Fibroblast of the aortic adventitia (primary cell): ENCODE measurements at regions not wholly inside any gene's neighbourhood (a gene's known extent, or its start where the extent isn't known, plus 50 kb on each side); places are given as distances from the start of the nearest gene placed in this dataset.

ENCODE experiments used
- DNase-seq: peaks from one replicate; pipeline ENCODE4 v3.0.0-alpha.2; 2010; ENCODE audit warnings: low read depth
- H3K4me3 ChIP-seq: 2 replicates; pipeline ENCODE4 v1.5.1; 2011; ENCODE audit warnings: low read depth, mild to moderate bottlenecking, control low read depth, low read length, moderate library complexity
- TF ChIP-seq, protein P1 (sequence below): IDR thresholded peaks from 2 replicates; pipeline ENCODE4 v1.5.1; 2011; ENCODE audit warnings: mild to moderate bottlenecking, low read length, control low read depth, inconsistent platforms; ENCODE audit not compliant: insufficient read depth

DNA sequence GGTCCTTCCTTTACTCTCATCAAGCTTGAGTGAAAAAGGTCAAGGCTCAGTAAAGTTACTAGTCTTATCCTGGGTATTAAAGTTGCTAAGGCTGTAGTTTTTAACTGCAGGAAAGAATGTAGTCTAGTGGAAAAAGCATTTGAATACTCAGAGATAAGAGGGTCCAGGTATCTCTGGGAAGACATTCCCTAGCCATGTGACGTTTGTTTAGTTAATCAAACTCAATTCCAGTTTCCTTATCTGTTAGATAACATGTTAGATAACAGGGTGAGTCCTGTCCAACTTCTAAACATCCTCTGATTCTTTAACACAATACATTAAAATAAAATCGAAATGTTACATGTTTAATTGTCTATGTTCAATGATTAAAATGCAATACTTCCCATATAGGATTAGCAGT is 720.7 kb upstream of the LMO3 start:
- no peak overlapping the region for H3K4me3 ChIP-seq
- TF ChIP-seq, protein P1, sequence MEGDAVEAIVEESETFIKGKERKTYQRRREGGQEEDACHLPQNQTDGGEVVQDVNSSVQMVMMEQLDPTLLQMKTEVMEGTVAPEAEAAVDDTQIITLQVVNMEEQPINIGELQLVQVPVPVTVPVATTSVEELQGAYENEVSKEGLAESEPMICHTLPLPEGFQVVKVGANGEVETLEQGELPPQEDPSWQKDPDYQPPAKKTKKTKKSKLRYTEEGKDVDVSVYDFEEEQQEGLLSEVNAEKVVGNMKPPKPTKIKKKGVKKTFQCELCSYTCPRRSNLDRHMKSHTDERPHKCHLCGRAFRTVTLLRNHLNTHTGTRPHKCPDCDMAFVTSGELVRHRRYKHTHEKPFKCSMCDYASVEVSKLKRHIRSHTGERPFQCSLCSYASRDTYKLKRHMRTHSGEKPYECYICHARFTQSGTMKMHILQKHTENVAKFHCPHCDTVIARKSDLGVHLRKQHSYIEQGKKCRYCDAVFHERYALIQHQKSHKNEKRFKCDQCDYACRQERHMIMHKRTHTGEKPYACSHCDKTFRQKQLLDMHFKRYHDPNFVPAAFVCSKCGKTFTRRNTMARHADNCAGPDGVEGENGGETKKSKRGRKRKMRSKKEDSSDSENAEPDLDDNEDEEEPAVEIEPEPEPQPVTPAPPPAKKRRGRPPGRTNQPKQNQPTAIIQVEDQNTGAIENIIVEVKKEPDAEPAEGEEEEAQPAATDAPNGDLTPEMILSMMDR = no peak
- no peak for DNase-seq

DNA sequence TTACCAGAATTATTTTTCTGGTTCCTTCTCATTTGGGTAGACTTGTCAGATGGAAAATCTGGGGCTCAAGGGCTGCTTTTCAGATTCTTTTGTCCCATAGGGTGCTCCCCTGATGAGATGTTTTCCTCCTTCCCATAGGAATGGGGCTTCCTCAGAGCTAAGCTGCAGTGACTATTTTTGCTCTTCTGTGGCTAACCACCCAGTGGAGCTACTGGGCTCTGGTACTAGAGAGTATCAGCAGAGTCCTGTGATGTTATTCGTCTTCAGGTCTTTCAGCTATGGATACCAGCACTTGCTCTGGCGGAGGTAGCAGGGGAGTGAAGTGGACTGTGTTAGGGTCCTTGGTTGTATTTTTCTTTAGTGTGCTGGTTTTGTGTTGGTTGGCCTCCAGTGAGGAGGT is 716.1 kb upstream of the LMO3 start:
- TF ChIP-seq, protein P1 = no peak
- DNase-seq = no peak
- H3K4me3 ChIP-seq = no peak overlapping the region

DNA sequence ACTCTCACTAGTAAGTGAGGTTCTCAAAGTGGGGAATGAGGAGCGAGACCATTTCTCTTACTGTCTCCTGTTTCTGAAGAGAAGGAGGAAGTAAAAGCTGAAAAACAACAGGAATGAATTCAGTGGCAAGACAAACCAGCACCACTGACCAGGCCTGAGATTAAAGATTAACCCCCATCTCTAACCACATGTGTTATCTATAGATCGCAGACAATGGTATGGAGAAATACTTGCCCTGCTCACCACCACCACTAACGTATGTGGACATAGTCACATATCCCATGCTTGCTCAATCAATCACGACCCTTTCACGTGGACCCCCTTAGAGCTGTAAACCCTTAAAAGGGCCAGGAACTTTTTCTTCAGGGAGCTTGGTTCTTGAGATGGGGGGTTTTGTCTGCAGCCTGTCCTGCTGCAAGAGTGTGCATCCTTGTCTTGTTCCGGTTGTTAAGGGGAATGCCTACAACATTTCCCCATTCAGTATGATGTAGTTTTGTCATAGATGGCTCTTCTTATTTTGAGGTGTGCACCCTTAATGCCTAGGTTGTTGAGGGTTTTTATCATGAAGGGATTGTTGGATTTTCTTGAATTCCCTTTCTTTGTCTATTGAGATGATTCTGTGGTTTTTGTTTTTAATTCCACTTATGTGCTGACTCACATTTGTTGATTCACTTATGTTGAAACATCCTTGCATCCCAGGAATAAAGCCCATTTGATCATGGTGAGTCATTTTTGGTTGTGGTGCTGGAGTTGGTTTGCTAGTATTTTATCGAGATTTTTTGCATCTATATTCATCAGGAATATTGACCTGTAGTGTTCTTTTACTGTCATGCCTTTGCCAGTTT is 698.8 kb upstream of the LMO3 start:
- no peak for DNase-seq
- TF ChIP-seq, protein P1 = no peak
- no peak overlapping the region for H3K4me3 ChIP-seq

DNA sequence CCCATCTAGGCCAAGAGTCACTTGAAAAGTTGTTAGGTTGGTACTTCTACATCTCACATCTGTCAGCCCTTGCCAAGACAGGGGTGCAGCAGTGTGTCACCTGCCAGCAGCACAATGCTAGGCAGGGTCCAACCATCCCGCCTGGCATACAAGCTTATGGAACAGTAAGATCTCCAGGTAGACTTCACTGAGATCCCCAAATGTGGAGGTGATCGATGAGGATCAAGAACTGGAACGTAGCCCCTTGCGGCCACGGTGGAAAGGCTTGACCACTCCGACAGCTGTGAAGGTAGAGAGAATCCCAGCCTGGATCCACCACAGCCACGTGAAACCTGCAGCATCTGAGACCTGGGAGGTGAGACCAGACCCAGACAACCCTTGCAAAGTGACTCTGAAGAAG is 696.0 kb upstream of the LMO3 start:
- TF ChIP-seq, protein P1 = no peak
- H3K4me3 ChIP-seq = no peak overlapping the region
- DNase-seq = no peak

DNA sequence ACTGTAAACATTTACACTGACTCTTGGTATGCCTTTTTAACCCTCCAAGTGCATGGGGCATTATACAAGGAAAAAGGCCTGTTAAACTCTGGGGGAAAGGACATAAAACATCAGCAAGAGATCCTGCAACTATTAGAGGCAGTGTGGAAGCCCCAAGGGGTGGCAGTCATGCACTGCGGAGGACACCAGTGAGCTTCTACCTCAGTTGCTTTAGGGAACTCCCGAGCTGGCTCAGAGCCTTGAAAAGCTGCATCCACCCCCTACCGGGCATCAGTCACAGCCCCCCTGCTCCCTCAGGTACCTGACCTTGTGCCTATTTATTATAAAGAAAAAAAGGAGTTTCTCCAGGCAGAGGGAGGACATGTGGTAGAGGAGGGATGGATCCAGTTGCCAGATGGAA is 695.6 kb upstream of the LMO3 start:
- TF ChIP-seq, protein P1 = no peak
- DNase-seq = no peak

DNA sequence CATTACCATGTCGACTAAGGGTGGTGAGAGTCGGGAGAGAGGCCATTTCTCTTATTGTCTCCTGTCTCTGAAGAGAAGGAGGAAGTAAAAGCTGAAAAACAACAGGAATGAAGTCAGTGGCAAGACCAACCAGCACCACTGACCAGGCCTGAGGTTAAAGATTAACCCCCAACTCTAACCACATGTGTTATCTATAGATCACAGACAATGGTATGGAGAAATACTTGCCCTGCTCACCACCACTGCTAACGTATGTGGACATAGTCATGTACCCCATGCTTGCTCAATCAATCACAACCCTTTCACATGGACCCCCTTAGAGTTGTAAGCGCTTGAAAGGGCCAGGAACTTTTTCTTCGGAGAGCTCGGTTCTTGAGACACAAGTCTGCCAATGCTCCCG is 690.9 kb upstream of the LMO3 start:
- DNase-seq = no peak
- no peak overlapping the region for H3K4me3 ChIP-seq
- TF ChIP-seq, protein P1 = no peak

More for the DNA sequence above, 695.6 kb upstream of the LMO3 start:
- H3K4me3 ChIP-seq = no peak overlapping the region
